OCI-LY7 (cell line): ENCODE measurements at regions not wholly inside any gene's neighbourhood (a gene's known extent, or its start where the extent isn't known, plus 50 kb on each side); places are given as distances from the start of the nearest gene placed in this dataset.

Experiments used
- BruUV-seq: library from RNA; stranded (reverse); fragments of 400-500 nt; replicated peaks from 2 replicates; lab custom pipeline; 2021; lab: Mats Ljungman, UMichigan
- CTCF ChIA-PET: fragments of 300-600 bp; sonication (Branson Sonifier 250); formaldehyde crosslinking; loops from one replicate; lab custom pipeline; 2022; ENCODE audit warnings: antibody characterized with exemption; ENCODE audit not compliant: unreplicated experiment; lab: Charles Lee
- POLR2A ChIA-PET: fragments of 300-600 bp; sonication (Branson Sonifier 250); formaldehyde crosslinking; loops from one replicate; lab custom pipeline; 2022; ENCODE audit warnings: antibody characterized with exemption; lab: Charles Lee
- DNase-seq: peaks from one replicate; pipeline ENCODE4 v3.0.0-alpha.2; 2015; ENCODE audit warnings: low spot score
- H2AFZ ChIP-seq: fragments of 200-600 bp; sonication (generic), shearing (Covaris generic); 2 replicates; pipeline ENCODE4 v1.6.1; 2014; ENCODE audit warnings: mild to moderate bottlenecking, antibody characterized with exemption, low read length, moderate library complexity
- H3K27ac ChIP-seq: fragments of 200-600 bp; sonication (generic); 2 replicates; pipeline ENCODE4 v1.5.1; 2014; ENCODE audit warnings: mixed run types, low read depth, mild to moderate bottlenecking, moderate library complexity, low read length, inconsistent platforms; ENCODE audit not compliant: poor library complexity, severe bottlenecking
- H3K36me3 ChIP-seq: fragments of 200-600 bp; sonication (generic); 2 replicates; pipeline ENCODE4 v1.6.1; 2014; ENCODE audit warnings: mild to moderate bottlenecking, antibody characterized with exemption, low read length, moderate library complexity, mixed read lengths; ENCODE audit not compliant: insufficient read depth
- H3K4me1 ChIP-seq: fragments of 200-600 bp; sonication (generic); 2 replicates; pipeline ENCODE4 v1.5.1; 2014; ENCODE audit warnings: mild to moderate bottlenecking, low read length; ENCODE audit not compliant: insufficient read depth, poor library complexity, severe bottlenecking
- H3K4me2 ChIP-seq: fragments of 200-600 bp; sonication (generic); 2 replicates; pipeline ENCODE4 v1.6.1; 2014; ENCODE audit warnings: mild to moderate bottlenecking, low read length
- H3K4me3 ChIP-seq: fragments of 200-600 bp; sonication (generic); 2 replicates; pipeline ENCODE4 v1.5.1; 2014; ENCODE audit warnings: mild to moderate bottlenecking, low read depth, low read length; ENCODE audit not compliant: poor library complexity, severe bottlenecking
- H3K79me2 ChIP-seq: fragments of 200-600 bp; sonication (generic); 2 replicates; pipeline ENCODE4 v1.6.1; 2016; ENCODE audit warnings: low read depth, mild to moderate bottlenecking, low read length, moderate library complexity, mixed read lengths; ENCODE audit not compliant: insufficient read depth
- H3K9me2 ChIP-seq: fragments of 200-600 bp; sonication (generic); 2 replicates; pipeline ENCODE4 v1.6.1; 2016; ENCODE audit warnings: mild to moderate bottlenecking, low read length, mixed read lengths; ENCODE audit not compliant: insufficient read depth
- H3K9me3 ChIP-seq: fragments of 200-600 bp; sonication (generic); 2 replicates; pipeline ENCODE4 v1.6.1; 2014; ENCODE audit warnings: mild to moderate bottlenecking, mixed run types, low read length, mixed read lengths
- H4K20me1 ChIP-seq: fragments of 200-600 bp; sonication (generic); 2 replicates; pipeline ENCODE4 v1.6.1; 2014; ENCODE audit warnings: mild to moderate bottlenecking, antibody characterized with exemption, low read length, moderate library complexity, mixed read lengths; ENCODE audit not compliant: insufficient read depth
- CTCF ChIP-seq: fragments of 200-600 bp; sonication (generic); conservative IDR thresholded peaks from 2 replicates; pipeline ENCODE4 v1.5.1; 2014; ENCODE audit warnings: mild to moderate bottlenecking, antibody characterized with exemption, low read length, moderate library complexity, mixed read lengths
- EZH2phosphoT487 ChIP-seq: fragments of 200-600 bp; sonication (generic); IDR thresholded peaks from 2 replicates; pipeline ENCODE4 v1.6.1; 2018; ENCODE audit warnings: low read depth, borderline replicate concordance, mild to moderate bottlenecking, mixed run types, antibody characterized with exemption, low read length, moderate library complexity, mixed read lengths
- intact Hi-C: fragments of 100-400 bp; cut with micrococcal nuclease; formaldehyde crosslinking; loops from one replicate; pipeline ENCODE4 v1.10.0; 2022; ENCODE audit not compliant: unreplicated experiment

- ChIA-PET CTCF (no interaction called here), POLR2A (no interaction called here)
- BruUV-seq = no TSS peak
- intact Hi-C loops = no loop called here
- Histone ChIP-seq H3K27ac (no peak overlapping the region), H2AFZ (no peak overlapping the region), H3K4me2 (no peak overlapping the region), H3K4me3 (no peak overlapping the region), H3K9me2 (no peaks in the 10 kb centered on the region), H4K20me1 (no peaks in the 10 kb centered on the region), H3K9me3 (no peaks in the 10 kb centered on the region), H3K36me3 (no peaks in the 10 kb centered on the region), H3K4me1 (no peaks in the 10 kb centered on the region), H3K79me2 (no peaks in the 10 kb centered on the region)
- TF ChIP-seq CTCF = no peak
- TF ChIP-seq EZH2phosphoT487 = no peak
- DNase-seq = no peak
Observed at GRCh38 chr2:120570546-120570945, 165.1 kb upstream of the GLI2 start.

- BruUV-seq = no TSS peak
- intact Hi-C loops = no loop called here
- TF ChIP-seq CTCF = no peak
Observed at GRCh38 chr2:120571015-120571728, 164.5 kb upstream of the GLI2 start.

GRCh38 chr2:120572226-120572625, 163.4 kb upstream of the GLI2 start:
- TF ChIP-seq CTCF (no peak), EZH2phosphoT487 (no peak)
- BruUV-seq = no TSS peak
- intact Hi-C loops = no loop called here

More at GRCh38 chr2:120571015-120571728, 164.5 kb upstream of the GLI2 start:
- ChIA-PET CTCF (no interaction called here), POLR2A (no interaction called here)
- no peaks in the 10 kb centered on the region for H3K36me3 ChIP-seq
- no peaks in the 10 kb centered on the region for H3K4me1 ChIP-seq
- H3K9me2 ChIP-seq = no peaks in the 10 kb centered on the region
- no peak overlapping the region for H2AFZ ChIP-seq
- no peaks in the 10 kb centered on the region for H3K9me3 ChIP-seq
- H4K20me1 ChIP-seq = no peaks in the 10 kb centered on the region
- no peak overlapping the region for H3K4me2 ChIP-seq
- no peak for DNase-seq
- no peaks in the 10 kb centered on the region for H3K79me2 ChIP-seq
- no peak overlapping the region for H3K27ac ChIP-seq
- H3K4me3 ChIP-seq = no peak overlapping the region

More at GRCh38 chr2:120572226-120572625, 163.4 kb upstream of the GLI2 start:
- Histone ChIP-seq H3K36me3 (no peaks in the 10 kb centered on the region), H3K4me2 (no peak overlapping the region), H4K20me1 (no peaks in the 10 kb centered on the region), H3K4me3 (no peak overlapping the region), H3K4me1 (no peaks in the 10 kb centered on the region), H3K9me3 (no peaks in the 10 kb centered on the region), H3K9me2 (no peaks in the 10 kb centered on the region), H3K27ac (no peak overlapping the region), H2AFZ (no peak overlapping the region), H3K79me2 (no peaks in the 10 kb centered on the region)
- no peak for DNase-seq
- POLR2A ChIA-PET = no interaction called here
- CTCF ChIA-PET = no interaction called here
